Activated CD4-positive, alpha-beta memory T cell treated with anti-CD3 and anti-CD28 coated beads for 36 hours (primary cell): ENCODE measurements at regions not wholly inside any gene's neighbourhood (a gene's known extent, or its start where the extent isn't known, plus 50 kb on each side); places are given as distances from the start of the nearest gene placed in this dataset.

Experiments
- CTCF ChIA-PET: fragments of 350-600 bp; sonication (Branson Sonifier 250); formaldehyde crosslinking; loops from one replicate; lab custom pipeline; 2021; ENCODE audit warnings: antibody characterized with exemption, inconsistent platforms; lab: Charles Lee
- POLR2A ChIA-PET: fragments of 350-600 bp; sonication (Branson Sonifier 250); formaldehyde crosslinking; loops from one replicate; lab custom pipeline; 2021; ENCODE audit warnings: antibody characterized with exemption; lab: Charles Lee
- DNase-seq: peaks from one replicate; pipeline ENCODE4 v3.0.0-alpha.2; 2020
- H3K27ac Mint-ChIP-seq: one replicate; pipeline ENCODE4 v1.8.0; 2021; ENCODE audit warnings: mixed read lengths
- H3K27me3 Mint-ChIP-seq: one replicate; pipeline ENCODE4 v1.8.0; 2021; ENCODE audit warnings: mixed read lengths
- H3K36me3 Mint-ChIP-seq: one replicate; pipeline ENCODE4 v1.8.0; 2021; ENCODE audit warnings: mixed read lengths
- H3K4me1 Mint-ChIP-seq: one replicate; pipeline ENCODE4 v1.8.0; 2021; ENCODE audit warnings: low read depth, mixed read lengths
- H3K4me3 Mint-ChIP-seq: one replicate; pipeline ENCODE4 v1.8.0; 2021; ENCODE audit warnings: mild to moderate bottlenecking, mixed read lengths
- H3K9me3 Mint-ChIP-seq: one replicate; pipeline ENCODE4 v1.8.0; 2021; ENCODE audit warnings: mixed read lengths
- intact Hi-C: fragments of 100-400 bp; cut with micrococcal nuclease; formaldehyde crosslinking; loops from one replicate; pipeline ENCODE4 v1.15.1; 2023

DNA sequence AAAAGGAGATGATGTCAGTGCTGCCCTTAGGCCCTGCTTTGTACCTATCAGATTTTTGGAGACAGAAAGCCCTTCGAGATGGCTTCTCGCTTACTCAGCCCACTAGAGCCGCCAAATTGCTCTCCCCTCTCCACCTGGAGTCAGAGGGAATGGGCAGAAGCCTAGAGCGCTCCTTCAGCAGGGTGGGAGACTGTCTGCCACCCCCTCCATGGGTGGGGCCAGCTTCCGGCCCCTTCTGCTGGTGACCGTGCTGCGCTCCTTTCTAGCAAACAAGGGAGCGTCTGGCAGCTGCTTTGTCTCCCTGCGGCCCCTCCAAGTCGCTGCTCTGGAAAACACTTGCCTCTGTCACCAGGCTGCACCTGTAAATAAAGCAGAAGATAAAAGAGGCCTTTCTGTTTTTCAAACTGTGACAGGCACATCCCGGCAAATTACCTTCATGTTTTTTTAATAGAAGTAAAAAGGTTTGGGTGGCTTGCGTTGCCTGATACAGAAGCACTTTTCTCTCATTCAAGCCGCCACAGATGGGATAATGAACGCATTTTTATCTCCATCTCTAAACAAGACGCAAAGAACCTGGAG lies 145.7 kb upstream of the NECTIN1 start:
- Mint-ChIP-seq H3K36me3 (no peaks in the 10 kb centered on the region), H3K9me3 (no peaks in the 10 kb centered on the region), H3K4me3 (no peak overlapping the region), H3K4me1 (no peaks in the 10 kb centered on the region), H3K27me3 (peaks cover 2% of the 10 kb centered on the region), H3K27ac (no peak overlapping the region)
- intact Hi-C loops: no loop called here
- no peak for DNase-seq
- ChIA-PET CTCF (no interaction called here), POLR2A (no interaction called here)

DNA sequence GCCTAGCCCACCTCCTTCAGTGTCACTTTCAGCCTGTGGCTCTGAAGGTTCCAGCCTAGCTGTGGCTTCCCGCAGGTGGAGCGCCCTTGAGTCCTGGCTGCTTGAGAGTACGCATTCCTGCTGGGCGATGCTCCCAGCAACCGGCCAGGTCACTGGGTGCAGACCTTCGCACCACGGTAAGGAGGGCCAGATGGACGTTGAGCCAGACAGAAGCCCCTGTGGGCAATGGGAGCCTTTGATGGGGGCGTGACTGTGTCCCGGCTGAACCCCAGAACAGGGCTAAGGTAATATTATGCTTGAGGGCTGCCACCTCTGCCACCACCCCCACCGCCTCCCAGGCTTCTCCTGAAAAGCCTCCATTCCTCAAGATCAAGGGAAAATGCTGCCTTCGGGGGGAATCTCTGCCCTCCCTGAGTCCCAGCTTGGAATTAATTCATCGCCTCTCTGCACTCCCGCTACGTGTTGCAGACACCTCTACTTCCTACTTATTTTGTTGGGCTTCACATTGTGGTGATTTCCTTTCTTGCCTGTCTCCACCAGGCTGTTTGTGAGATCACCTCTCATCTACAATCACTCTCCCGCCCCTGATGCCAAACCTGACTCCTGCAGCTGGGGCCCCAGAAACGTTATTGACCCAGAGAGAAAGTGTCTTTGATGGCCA lies 144.9 kb upstream of the NECTIN1 start:
- H3K36me3 Mint-ChIP-seq: no peaks in the 10 kb centered on the region
- peaks cover 1% of the 10 kb centered on the region for H3K27me3 Mint-ChIP-seq
- no peaks in the 10 kb centered on the region for H3K9me3 Mint-ChIP-seq
- POLR2A ChIA-PET: interaction anchor here (0.8 kb wide), 1 partner anchor 94 kb away, joined by 3 read pairs; no protein-coding TSS in a partner anchor
- no peak overlapping the region for H3K27ac Mint-ChIP-seq
- no peaks in the 10 kb centered on the region for H3K4me1 Mint-ChIP-seq
- intact Hi-C loops: no loop called here
- H3K4me3 Mint-ChIP-seq: no peak overlapping the region
- CTCF ChIA-PET: interaction anchor here (0.6 kb wide), 1 partner anchor 53 kb away, joined by 3 read pairs; no protein-coding TSS in a partner anchor
- DNase-seq: no peak

DNA sequence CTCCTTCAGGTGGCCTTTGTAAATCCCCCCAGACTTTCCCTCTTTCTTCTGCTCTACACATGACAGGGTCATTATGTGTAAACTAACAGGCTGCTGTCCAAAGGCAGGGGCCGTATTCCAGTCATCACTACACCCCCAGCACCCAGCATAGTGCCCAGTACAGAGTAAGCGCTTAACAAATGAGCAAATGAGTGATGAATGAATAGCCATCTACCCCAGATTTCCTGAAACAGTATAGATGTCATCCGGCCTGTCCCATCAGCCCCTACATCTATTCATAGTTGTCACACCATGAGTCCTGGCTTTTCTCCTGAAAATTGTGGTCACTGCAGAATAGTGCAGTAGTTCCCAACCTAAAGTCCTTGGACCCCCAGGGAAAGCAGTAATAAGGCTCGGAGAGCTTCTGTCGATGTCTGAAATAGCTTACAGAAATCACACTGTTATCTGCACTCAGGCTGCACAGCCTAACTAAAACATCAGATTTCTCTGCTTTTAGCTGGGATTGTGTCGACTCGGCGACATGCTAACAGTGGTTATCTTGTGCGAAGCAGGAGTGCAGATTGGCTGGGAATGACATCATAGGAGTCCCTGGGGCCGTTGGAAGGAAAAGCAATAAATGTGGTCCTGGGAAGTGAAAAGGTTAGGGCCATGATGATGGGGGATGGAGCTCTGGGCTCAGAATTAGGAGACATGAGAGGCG lies 143.8 kb upstream of the NECTIN1 start:
- no peak for DNase-seq
- Mint-ChIP-seq H3K36me3 (no peaks in the 10 kb centered on the region), H3K4me3 (no peak overlapping the region), H3K9me3 (no peaks in the 10 kb centered on the region), H3K27me3 (peaks cover 6% of the 10 kb centered on the region), H3K4me1 (no peaks in the 10 kb centered on the region), H3K27ac (no peak overlapping the region)
- intact Hi-C loops: no loop called here
- ChIA-PET CTCF (no interaction called here), POLR2A (interaction anchor here (0.8 kb wide), 1 partner anchor 93 kb away, joined by 3 read pairs; no protein-coding TSS in a partner anchor)

DNA sequence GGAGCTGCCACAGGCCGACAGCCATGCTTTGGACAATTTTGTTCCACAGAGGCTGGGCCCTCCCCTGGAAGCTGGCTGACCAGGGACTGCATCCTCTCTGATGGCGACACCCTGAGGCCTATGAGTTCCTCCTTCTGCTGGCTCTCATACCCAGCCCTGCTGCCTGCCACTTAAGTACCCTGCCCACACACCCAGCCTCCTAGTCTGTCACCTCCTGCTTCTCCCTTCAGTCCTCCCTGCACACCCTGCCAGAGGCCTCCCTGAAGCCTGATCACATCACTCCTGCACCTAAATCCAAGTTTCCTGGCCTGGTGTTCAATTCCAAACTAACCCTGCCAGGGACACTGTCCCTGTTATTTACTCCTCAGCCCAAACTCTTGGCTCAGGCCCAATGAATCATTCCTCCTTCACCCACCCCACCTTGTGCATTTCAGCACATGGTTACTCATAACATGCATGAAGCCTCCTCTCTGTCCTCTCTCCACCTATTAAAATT lies 136.7 kb upstream of the NECTIN1 start:
- POLR2A ChIA-PET: no interaction called here
- no peaks in the 10 kb centered on the region for H3K4me1 Mint-ChIP-seq
- no peaks in the 10 kb centered on the region for H3K36me3 Mint-ChIP-seq
- no peak overlapping the region for H3K27ac Mint-ChIP-seq
- no peak for DNase-seq
- intact Hi-C loops: no loop called here
- CTCF ChIA-PET: no interaction called here
- peaks cover 9% of the 10 kb centered on the region for H3K27me3 Mint-ChIP-seq
- no peak overlapping the region for H3K4me3 Mint-ChIP-seq
- H3K9me3 Mint-ChIP-seq: no peaks in the 10 kb centered on the region

DNA sequence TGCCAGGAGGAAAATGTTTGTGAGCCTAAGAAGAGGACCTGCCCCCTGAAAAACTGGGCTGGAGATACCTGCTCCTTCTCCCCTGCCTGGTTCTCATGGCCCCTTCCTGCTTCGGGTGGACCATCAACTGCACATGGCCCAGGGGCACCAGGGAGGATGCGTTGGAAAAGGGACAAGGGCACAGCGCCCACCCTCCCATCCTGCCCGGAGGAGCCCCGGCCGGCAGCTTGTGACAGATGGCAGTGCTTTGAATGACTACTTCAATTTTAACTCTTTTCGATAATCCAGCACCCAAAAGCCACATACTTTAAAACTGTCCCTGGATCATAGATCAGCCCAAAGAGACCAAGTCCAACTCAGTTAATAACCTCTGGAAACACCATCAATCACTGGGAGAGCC lies 135.8 kb upstream of the NECTIN1 start:
- intact Hi-C loops: no loop called here
- no peak for DNase-seq
- Mint-ChIP-seq H3K27ac (no peak overlapping the region), H3K4me3 (no peak overlapping the region), H3K27me3 (peaks cover 9% of the 10 kb centered on the region), H3K9me3 (no peaks in the 10 kb centered on the region), H3K36me3 (no peaks in the 10 kb centered on the region), H3K4me1 (no peaks in the 10 kb centered on the region)
- ChIA-PET CTCF (no interaction called here), POLR2A (no interaction called here)

DNA sequence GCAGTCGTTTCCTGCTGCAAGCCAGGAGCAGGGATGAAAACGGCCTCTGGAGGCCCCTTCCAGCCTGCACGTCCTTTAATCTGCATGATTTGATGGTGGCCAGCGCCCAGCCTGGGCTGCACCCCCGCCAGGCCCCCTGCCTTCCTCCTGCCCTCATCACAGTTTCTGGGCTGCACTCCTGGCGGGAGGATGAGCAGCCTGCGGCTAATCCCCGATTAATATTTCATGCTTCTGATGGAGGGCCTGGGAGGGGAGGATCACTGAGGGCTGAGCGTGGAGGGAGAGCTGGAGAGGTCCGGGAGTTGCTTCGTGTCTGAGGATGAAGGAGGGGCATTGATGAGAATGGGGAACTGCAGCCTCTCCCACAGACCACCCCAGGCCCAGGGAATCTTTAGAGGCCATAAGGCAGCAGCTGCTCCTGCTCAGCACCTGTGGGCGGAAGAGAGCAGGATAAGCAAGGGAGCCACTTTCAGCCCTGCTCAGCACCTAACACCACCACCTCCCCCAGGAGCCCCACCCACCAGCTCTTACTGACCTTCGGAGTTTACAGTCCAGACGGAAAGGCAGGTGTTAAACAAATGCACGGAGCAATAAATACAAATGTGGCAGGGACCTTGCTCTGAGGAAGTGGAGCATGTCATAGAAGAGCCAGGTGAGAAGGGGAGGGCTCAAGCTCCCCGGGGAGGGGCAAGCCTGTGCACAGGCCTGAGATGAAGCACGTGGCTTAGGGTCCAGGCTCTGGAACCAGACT lies 135.0 kb upstream of the NECTIN1 start:
- Mint-ChIP-seq H3K9me3 (no peaks in the 10 kb centered on the region), H3K27me3 (peaks cover 7% of the 10 kb centered on the region), H3K36me3 (no peaks in the 10 kb centered on the region), H3K4me1 (no peaks in the 10 kb centered on the region), H3K27ac (no peak overlapping the region), H3K4me3 (no peak overlapping the region)
- no peak for DNase-seq
- ChIA-PET CTCF (no interaction called here), POLR2A (no interaction called here)
- intact Hi-C loops: no loop called here

DNA sequence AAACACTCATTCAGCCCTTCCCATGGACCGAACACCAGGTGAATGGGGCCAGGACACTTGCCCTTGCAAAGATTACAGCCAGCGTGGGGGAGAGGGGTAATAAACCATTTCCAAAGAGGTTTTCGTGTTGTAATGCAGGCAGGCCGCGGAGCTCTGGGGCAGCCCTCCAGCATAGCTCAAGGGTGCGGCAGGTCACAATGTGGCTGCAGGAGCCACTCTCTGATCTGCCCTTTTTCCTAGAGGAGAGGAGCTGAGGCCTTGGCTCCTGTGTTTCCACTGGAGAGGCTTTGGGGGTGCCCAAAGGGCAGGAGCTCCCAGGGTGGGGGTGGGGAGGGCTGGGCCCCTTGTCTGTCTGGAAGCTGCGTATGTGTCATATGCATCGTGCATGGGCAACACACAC lies 134.2 kb upstream of the NECTIN1 start:
- intact Hi-C loops: no loop called here
- no peak overlapping the region for H3K27ac Mint-ChIP-seq
- CTCF ChIA-PET: no interaction called here
- H3K27me3 Mint-ChIP-seq: peaks cover 4% of the 10 kb centered on the region
- no peaks in the 10 kb centered on the region for H3K36me3 Mint-ChIP-seq
- H3K9me3 Mint-ChIP-seq: no peaks in the 10 kb centered on the region
- H3K4me1 Mint-ChIP-seq: no peaks in the 10 kb centered on the region
- no peak overlapping the region for H3K4me3 Mint-ChIP-seq
- POLR2A ChIA-PET: no interaction called here
- DNase-seq: no peak

DNA sequence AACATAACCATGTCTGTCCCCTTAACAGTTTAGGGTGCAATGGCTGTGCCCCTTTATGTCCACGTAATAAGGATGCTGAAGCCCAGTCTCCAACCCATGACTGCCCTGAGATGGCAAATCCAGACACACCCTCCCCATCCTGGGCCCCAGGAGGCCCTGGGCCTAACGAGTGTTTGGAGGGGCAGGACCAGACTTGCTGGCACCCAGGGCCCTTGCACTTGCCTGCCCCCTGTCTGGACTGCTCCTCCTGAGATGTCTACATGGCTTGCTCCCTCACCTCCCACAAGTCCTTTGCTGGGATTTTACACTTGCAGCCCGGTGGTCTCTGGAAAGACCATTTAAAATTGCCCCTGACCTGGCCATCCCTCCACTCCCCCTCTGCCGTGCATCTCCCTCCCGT lies 132.2 kb upstream of the NECTIN1 start:
- ChIA-PET POLR2A (no interaction called here), CTCF (no interaction called here)
- no peaks in the 10 kb centered on the region for H3K9me3 Mint-ChIP-seq
- no peak overlapping the region for H3K4me3 Mint-ChIP-seq
- no peaks in the 10 kb centered on the region for H3K4me1 Mint-ChIP-seq
- peaks cover 8% of the 10 kb centered on the region for H3K27me3 Mint-ChIP-seq
- no peaks in the 10 kb centered on the region for H3K36me3 Mint-ChIP-seq
- DNase-seq: no peak
- intact Hi-C loops: no loop called here
- H3K27ac Mint-ChIP-seq: no peak overlapping the region

DNA sequence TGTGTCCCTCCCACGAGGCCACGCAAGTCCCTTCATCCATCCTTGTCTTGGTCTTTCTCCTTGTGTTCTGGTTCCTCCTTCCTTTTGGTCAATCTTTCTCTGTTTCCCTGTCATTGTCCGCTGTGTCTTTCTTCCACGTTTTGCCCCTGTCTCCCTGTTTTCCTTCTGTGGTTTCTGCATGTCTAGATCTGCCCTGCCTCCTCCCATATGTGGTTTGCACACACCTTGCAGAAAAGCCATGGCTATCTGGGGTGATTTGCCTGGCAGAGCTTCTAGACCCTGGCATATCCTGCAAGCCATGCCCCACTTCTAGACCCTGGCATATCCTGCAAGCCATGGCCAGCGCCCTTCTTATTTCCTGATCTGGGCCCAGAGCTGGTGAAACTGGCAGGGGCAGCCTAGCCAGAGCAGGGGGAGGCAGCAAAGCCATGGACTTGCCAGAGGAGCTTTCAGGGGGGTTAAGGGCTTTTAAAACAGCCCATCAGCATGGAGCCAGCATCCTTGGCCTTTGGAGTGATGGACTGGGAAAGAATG lies 131.6 kb upstream of the NECTIN1 start:
- intact Hi-C loops: no loop called here
- no peak overlapping the region for H3K27ac Mint-ChIP-seq
- DNase-seq: no peak
- peaks cover 6% of the 10 kb centered on the region for H3K27me3 Mint-ChIP-seq
- H3K4me1 Mint-ChIP-seq: no peaks in the 10 kb centered on the region
- H3K36me3 Mint-ChIP-seq: no peaks in the 10 kb centered on the region
- H3K9me3 Mint-ChIP-seq: no peaks in the 10 kb centered on the region
- POLR2A ChIA-PET: no interaction called here
- no peak overlapping the region for H3K4me3 Mint-ChIP-seq
- CTCF ChIA-PET: no interaction called here

DNA sequence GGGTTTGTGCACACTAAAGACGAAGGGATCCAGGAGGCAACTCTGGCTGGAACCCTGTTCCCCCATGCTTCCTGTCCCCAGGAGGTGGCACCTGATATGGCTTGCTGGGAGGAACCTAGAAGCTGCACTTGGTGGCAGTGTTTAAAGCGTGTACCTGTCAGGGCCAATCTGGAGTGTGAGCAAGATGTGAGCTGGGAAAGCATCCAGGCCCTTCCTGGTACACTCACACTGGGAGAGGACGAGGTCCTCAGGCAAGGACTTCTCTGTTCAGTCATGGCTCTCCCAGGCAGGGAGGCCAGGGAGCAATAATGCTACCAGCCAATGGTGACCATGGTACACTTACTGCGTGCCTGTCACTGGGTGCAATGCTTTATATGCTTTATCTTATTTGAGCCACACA lies 130.7 kb upstream of the NECTIN1 start:
- Mint-ChIP-seq H3K27me3 (peaks cover 6% of the 10 kb centered on the region), H3K4me1 (no peaks in the 10 kb centered on the region), H3K27ac (no peak overlapping the region), H3K36me3 (no peaks in the 10 kb centered on the region), H3K9me3 (no peaks in the 10 kb centered on the region), H3K4me3 (no peak overlapping the region)
- no peak for DNase-seq
- POLR2A ChIA-PET: no interaction called here
- intact Hi-C loops: no loop called here
- CTCF ChIA-PET: no interaction called here

DNA sequence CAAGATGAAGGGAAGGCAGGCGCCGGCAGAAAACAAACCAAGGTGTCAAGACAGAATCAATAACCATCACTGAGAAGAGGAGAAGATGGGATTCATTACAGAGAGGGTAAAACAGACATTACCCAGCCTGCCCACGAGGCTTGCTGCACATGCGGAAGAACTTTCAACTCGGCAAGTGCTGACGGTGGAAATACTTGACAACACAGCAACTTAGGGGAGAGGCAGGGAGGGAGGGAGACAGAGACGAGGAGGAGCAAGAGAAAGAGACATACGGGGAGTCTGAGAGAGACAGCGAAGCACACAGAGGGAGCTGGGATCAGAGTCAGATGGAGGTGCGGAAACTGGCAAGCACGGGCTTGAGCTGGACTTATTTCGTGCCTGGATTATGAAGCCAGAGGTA lies 129.3 kb upstream of the NECTIN1 start:
- intact Hi-C loops: no loop called here
- Mint-ChIP-seq H3K9me3 (no peaks in the 10 kb centered on the region), H3K36me3 (no peaks in the 10 kb centered on the region), H3K27me3 (peaks cover 6% of the 10 kb centered on the region), H3K4me3 (no peak overlapping the region), H3K4me1 (no peaks in the 10 kb centered on the region), H3K27ac (no peak overlapping the region)
- no peak for DNase-seq
- ChIA-PET CTCF (no interaction called here), POLR2A (no interaction called here)
